Heart left ventricle (tissue), 13 donors: ENCODE measurements at regions not wholly inside any gene's neighbourhood (a gene's known extent, or its start where the extent isn't known, plus 50 kb on each side); places are given as distances from the start of the nearest gene placed in this dataset.

ENCODE experiments used
- CTCF ChIP-seq, 12 donors: fragments of 200-600 bp; sonication (generic) in 4 of 12; IDR thresholded peaks; one replicate each; pipeline versions ENCODE4 v1.5.0 to v1.8.0; 2018 to 2022; ENCODE audit warnings: antibody characterized with exemption in 12 of 12, mild to moderate bottlenecking in 5 of 12
- POLR2A ChIP-seq, 2 donors: fragments of 450-650 bp; IDR thresholded peaks; one replicate each; pipeline ENCODE4 v1.6.1; 2017; ENCODE audit warnings: antibody characterized with exemption in 2 of 2, mild to moderate bottlenecking in 2 of 2, moderate library complexity in 2 of 2
- donor health status: ischemic (EF 13 %, LVEDD 7.1; RV severe dilation, severe dysfunction).
- donor health status: DM: no; HTN: yes; CAD: no.
- donor health status: DM: no; HTN: no; CAD: no.
- donor health status: ischemic (EF 25% LVEDD 6.9; RV normal size, moderate dysfunction).
- donor health status: ischemic (EF 25% LVEDD 5.7; RV mildly dilated, moderate dysfunction).
- donor health status: ischemic (EF 35%, LVEDD 5.7; RV mildly dilated, moderate dysfunction).
- donor health status: nonischemic (EF 11% LVEDD 7.7; RV severe dilation, severe dysfunction).
- donor health status: DM: yes; HTN: yes; CAD: no.
- donor health status: PGD.
- donor health status: ischemic (EF 29% LVEDD 5.4; RV normal size, mild dysfunction).
- donor health status: nonischemic (EF 23%, LVEDD 6.1; RV moderate dilation, normal function).

DNA sequence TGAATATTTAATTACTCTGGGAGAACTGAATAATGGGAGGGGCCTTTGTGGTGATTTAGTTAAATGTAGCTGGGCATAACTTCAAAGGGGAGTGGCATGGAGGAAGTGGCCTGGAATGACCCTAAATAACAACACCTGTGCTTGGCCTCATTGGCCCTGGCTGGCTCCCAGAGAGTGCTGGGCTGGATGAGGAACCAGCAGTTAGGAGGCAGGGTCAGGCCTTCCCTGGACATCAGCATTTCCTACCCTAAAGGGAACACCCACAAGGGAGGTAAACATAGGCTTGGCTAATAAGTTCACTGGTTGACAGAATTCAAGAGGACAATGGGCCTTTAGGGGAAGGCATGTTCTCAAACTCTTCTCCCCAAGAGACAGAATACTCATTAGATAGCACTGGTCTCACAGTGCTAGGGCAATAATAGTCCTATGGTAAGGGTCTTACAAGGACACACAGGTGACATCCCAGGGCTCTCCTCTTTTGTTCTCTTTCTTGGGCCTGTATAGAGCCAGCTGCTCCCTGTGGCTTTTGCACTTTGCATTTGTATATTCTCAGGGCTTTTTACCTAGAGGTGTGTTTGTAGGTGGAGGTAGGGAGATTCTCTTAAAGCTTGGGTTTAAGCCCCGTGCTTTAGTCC is 106.8 kb downstream of the ZNF519 start:
- no peak for TF ChIP-seq POLR2A (IDR thresholded peaks at IDR 0.05)
- TF ChIP-seq CTCF (IDR thresholded peaks at IDR 0.05), result no peak
